Heart left ventricle (tissue), 13 donors: ENCODE measurements at regions not wholly inside any gene's neighbourhood (a gene's known extent, or its start where the extent isn't known, plus 50 kb on each side); places are given as distances from the start of the nearest gene placed in this dataset.

Source experiments
- CTCF ChIP-seq, 12 donors: fragments of 200-600 bp; sonication (generic) in 4 of 12; IDR thresholded peaks; one replicate each; pipeline versions ENCODE4 v1.5.0 to v1.8.0; 2018 to 2022; ENCODE audit warnings: antibody characterized with exemption in 12 of 12, mild to moderate bottlenecking in 5 of 12
- POLR2A ChIP-seq, 2 donors: fragments of 450-650 bp; IDR thresholded peaks; one replicate each; pipeline ENCODE4 v1.6.1; 2017; ENCODE audit warnings: antibody characterized with exemption in 2 of 2, mild to moderate bottlenecking in 2 of 2, moderate library complexity in 2 of 2
- donor health status: ischemic (EF 13 %, LVEDD 7.1; RV severe dilation, severe dysfunction).
- donor health status: DM: no; HTN: yes; CAD: no.
- donor health status: DM: no; HTN: no; CAD: no.
- donor health status: ischemic (EF 25% LVEDD 6.9; RV normal size, moderate dysfunction).
- donor health status: ischemic (EF 25% LVEDD 5.7; RV mildly dilated, moderate dysfunction).
- donor health status: ischemic (EF 35%, LVEDD 5.7; RV mildly dilated, moderate dysfunction).
- donor health status: nonischemic (EF 11% LVEDD 7.7; RV severe dilation, severe dysfunction).
- donor health status: DM: yes; HTN: yes; CAD: no.
- donor health status: PGD.
- donor health status: ischemic (EF 29% LVEDD 5.4; RV normal size, mild dysfunction).
- donor health status: nonischemic (EF 23%, LVEDD 6.1; RV moderate dilation, normal function).

GRCh38 chr2:4427083-4427482, 723.7 kb downstream of the DCDC2C start:
- no peak for TF ChIP-seq POLR2A (IDR thresholded peaks at IDR 0.05)
- TF ChIP-seq CTCF (IDR thresholded peaks at IDR 0.05): no peak
